MV-4-11 (cell line): ENCODE measurements at regions not wholly inside any gene's neighbourhood (a gene's known extent, or its start where the extent isn't known, plus 50 kb on each side); places are given as distances from the start of the nearest gene placed in this dataset.

ENCODE experiments used
- DNase-seq: peaks from one replicate; lab custom pipeline; 2025; lab: John Stamatoyannopoulos, UW

- DNase-seq, result no peak
Observed at GRCh38 chr11:121741761-121742361, 289.1 kb upstream of the SORL1-AS1 start.

- no peak for DNase-seq
Observed at GRCh38 chr11:121741351-121741760, 288.6 kb upstream of the SORL1-AS1 start.

DNA sequence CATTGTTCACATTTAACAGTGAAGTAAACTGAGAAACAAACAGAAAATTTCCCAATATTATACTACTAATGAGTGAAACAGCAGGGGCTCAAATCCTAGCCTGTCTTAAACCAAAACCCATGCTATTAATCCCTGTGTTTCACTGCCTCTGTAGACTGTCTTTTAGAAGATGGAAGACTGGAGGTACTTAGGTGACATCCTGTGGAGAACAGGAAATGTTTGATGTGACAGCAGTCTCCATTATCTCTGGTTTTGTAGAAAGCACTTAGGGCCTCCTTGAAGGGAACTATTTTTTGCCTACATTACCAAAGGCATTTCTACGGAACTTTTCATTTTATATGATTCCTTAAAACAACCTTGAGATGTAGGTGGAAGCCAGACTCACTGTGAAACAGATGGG, 288.1 kb upstream of the SORL1-AS1 start:
- DNase-seq, result no peak

GRCh38 chr11:121733858-121734257, 281.1 kb upstream of the SORL1-AS1 start:
- DNase-seq, result no peak

GRCh38 chr11:121727942-121728341, 275.2 kb upstream of the SORL1-AS1 start:
- no peak for DNase-seq

GRCh38 chr11:121723246-121723741, 270.5 kb upstream of the SORL1-AS1 start:
- DNase-seq, result no peak

DNA sequence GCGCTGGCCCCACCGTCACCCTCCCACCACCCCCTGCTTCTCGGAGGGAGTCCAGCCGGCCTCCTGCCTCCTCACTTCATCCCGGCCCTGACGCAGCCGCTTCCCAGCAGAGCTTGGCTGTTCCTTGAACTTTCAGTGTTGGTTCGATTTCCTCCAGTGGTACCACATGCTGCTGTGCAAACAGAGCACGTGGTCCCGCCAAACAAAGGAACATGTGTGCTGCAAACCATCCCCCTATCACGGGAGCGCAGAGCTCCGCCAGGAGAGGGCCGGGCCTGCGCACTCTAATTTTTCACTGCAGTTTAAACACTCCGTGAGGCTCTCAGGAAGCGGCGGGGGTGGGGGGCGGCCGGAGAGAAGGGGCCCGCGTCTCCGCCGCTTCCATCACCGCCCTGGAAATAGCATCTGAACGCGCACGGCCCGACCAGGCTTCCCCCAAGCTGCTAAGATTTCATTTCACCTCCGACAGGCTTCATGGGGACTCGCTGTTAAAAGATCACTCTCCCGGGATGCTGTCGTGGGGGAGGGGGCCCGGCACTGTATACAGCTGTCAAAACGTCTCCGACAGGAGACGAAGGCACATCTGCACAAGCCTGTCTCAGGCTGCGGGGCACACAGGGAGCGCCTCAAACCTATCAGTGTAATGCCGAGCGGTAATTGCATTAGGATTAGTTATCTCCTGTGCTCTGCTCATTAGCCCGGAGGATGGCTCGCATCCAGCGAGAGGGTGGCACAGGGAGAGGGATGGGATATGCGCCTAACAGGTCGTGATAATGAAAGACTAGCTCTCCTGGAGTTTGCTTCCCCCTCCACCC, 269.9 kb upstream of the SORL1-AS1 start:
- no peak for DNase-seq

- no peak for DNase-seq
Observed at GRCh38 chr11:121721961-121722360, 269.2 kb upstream of the SORL1-AS1 start.

DNA sequence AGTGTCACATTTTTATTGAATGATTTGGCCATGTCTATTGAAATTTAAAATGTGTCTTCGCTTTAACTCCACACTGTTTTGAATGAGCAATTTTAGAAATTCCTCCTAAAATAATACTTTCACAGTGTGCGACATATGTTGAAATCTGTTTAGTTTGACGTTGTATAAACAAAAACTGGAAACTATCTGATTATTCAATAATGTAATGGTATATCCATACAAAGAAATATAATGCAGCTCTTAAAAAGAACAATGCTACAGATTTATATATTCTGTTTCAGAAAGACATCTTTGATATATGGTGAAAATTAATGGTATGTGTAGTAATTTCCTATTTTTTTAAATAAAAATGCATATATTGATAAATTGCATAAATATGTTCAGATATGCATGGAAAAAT, 268.7 kb upstream of the SORL1-AS1 start:
- no peak for DNase-seq

DNA sequence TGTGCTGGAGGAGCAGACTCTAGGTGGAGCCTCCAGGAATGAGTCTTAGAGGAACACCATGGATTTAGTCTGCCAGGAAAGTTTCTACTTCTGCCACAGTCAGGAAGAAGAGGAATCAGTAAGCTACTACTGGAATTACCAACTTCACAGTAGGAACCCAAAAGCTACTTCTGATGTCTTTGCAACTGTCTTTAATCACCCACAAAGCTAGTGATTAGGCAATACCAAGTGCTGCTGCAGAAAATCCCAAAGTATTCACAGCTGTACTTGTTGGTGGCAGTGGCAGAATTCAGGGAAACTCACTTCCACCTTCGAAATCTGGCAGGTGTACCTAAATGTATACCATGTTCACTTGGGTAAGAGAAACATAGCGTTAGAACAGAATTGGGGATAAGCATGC, 264.5 kb upstream of the SORL1-AS1 start:
- DNase-seq, result peak; percentile 0

DNA sequence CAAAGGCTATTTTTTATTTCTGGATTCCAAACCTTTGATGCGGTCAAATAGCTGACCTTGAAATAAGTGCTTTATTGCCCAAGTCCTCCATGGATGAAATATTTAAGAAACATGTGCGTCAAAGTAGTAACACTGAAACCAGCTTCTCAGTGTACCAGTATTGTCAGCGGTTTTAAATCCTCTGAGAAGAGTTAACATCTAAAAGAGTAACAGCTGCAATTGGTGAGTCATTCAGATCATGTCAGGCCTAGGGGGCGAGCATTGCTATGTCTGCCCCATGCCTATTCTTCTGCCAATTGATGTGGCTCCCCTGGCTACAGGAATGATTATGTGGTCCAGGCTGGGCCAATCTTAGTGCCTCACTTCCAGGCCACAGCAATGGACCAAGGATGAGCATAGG, 263.3 kb upstream of the SORL1-AS1 start:
- DNase-seq, result no peak

DNA sequence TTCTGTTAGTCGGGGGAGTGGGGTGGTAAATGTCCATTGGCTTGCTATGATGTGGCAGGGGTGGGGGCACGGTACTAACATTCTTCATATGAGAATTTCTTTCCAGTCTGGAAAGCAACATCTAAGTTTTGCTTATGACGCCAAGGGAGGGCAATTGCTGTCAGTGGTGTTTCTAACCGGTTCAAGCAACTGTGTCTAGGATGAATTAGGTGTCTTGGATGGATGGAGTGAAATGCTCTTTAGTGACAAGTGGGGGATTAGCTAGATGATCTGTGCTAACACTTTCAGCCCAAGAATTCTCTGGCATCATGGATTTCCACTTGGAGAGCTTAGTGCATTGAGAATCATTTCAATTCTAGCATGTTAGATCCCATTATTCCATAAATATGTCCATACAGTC, 262.6 kb upstream of the SORL1-AS1 start:
- no peak for DNase-seq

- no peak for DNase-seq
Observed at GRCh38 chr11:121714351-121714750, 261.6 kb upstream of the SORL1-AS1 start.

DNA sequence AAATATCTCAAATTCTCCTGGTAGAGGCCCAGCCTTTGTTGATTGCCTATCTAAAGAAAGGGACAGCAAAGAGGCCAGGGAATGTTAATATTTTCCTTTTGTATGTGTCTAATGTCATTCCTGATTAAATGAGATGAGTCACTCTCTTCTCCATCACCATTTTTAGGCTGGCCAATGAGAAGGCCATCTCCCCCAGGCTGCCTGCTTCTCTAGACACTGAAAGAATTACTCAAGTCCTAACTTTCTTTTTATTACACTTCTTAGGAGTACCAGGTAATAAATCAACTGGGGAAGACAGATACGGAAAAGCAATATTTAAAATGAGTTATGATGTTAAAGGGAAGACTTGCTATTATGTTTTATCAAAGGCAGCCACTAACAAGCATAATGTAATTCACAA, 259.2 kb upstream of the SORL1-AS1 start:
- DNase-seq, result no peak

DNA sequence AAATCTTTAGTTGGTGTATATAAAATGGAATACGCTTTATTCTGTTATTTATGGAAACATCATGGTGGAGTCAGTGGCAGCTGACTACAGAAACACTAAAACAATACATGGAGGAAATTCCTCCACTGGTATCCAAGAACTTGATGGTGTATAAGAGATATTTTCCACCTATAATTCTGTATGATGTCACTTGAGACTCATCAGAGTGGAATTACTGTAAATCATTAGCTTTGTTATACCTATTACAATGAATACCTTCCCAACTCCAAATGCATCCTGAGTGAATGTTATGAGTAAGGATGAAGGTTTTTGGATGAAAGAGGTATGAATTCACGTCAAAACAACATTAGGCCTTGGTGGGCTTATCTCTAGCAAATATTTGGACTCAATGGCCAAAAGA, 258.5 kb upstream of the SORL1-AS1 start:
- no peak for DNase-seq

- DNase-seq, result no peak
Observed at GRCh38 chr11:121706884-121707420, 254.2 kb upstream of the SORL1-AS1 start.

DNA sequence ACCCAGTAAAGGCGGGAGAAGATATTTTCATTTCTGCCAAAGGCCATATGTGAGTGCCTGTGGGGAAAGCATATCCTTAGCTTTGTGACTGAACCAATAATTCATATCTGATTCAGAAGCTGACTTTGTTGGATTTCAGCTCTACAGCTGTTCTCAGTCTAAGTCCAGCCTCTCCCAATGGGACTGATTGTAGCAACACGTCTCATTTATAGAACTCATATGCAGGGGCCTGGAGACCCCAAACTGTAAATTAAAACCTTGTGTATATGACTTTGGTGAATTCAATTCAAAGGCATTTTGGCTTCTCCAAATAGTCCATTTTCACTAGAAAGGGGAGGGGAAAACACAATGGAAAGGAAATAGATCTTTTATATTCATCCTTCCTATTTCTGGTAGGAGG, 250.4 kb upstream of the SORL1-AS1 start:
- DNase-seq, result no peak

GRCh38 chr11:121700968-121701367, 248.2 kb upstream of the SORL1-AS1 start:
- no peak for DNase-seq

DNA sequence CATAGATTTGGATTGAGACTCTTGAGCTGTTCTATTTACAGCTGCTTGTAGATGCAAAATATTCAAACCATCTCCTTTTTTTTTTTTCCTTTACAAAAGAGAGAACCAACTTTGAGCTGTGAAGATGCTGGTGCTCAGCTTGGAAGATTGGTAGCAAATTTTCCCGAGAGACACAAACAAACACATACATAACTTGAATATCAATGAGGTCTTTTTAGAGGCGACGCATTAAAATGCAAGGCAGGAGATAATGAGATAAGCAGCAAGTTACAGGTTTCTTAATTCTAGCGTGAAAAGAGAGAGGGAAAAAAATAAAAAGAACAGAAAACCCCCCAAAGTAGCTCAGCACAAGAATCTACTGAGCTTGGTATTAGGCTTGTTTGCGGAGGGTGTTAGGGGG, 247.0 kb upstream of the SORL1-AS1 start:
- no peak for DNase-seq

DNA sequence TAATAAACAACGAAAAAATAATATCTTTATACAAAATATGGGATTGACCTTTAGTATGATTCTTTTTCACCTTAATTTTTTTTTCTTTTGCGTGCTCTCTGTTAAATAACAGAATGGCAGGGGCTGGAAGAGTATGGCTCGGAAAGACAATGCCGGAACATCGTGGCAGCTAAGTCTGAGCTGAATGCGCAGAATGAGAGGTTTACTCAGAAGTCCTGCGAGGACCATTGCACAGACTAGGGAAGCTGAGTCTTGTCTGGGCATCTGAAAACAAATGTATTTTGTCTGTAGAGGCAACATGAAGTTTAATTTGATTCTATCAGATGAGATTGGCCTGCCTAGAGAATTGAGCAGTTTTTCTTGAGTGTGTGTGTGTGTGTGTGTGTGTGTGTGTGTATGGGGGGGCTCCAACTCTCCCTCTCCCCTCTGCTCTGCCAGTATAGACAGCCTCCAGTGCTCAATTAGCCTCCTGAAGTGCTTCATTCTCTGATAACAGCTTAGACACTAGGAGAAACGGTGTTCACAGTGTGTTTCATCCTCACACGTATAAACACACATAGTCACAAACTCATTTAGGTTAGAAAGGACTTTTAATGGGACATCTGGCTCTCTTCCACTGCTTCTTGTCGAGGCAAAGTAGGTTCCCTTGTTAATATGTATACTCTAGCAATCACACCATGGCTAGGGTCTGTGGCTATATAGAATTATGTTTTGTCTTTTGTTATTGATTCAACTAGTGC, 244.3 kb upstream of the SORL1-AS1 start:
- no peak for DNase-seq

GRCh38 chr11:121696177-121696871, 243.6 kb upstream of the SORL1-AS1 start:
- DNase-seq, result no peak

- DNase-seq, result no peak
Observed at GRCh38 chr11:121692236-121692635, 239.5 kb upstream of the SORL1-AS1 start.
